Stimulated activated CD4-positive, alpha-beta T cell treated with anti-CD3 and anti-CD28 coated beads, Interleukin-4, amount 100 ng/mL, for 48 hours (primary cell): ENCODE measurements at regions not wholly inside any gene's neighbourhood (a gene's known extent, or its start where the extent isn't known, plus 50 kb on each side); places are given as distances from the start of the nearest gene placed in this dataset.
"Not testable (repeated sequence)": the region's sequence is repeated elsewhere in the genome, so short reads cannot be mapped to it uniquely, and the experiment has no call there.

ENCODE experiments used
- DNase-seq, 2 donors: peaks; one replicate each; pipeline ENCODE4 v3.0.0-alpha.2; 2020; ENCODE audit warnings: low read depth in 2 of 2

- no peak for DNase-seq
Observed at GRCh38 chr7:142636751-142637150, 112.5 kb upstream of the PRSS1 start.

- DNase-seq = not testable (repeated sequence)
Observed at GRCh38 chr7:142636107-142636506, 113.2 kb upstream of the PRSS1 start.

- DNase-seq = no peak
Observed at GRCh38 chr7:142632271-142633134, 116.8 kb upstream of the PRSS1 start.

- no peak for DNase-seq
Observed at GRCh38 chr7:142629588-142630260, 119.5 kb upstream of the PRSS1 start.

- DNase-seq = no peak
Observed at GRCh38 chr7:142628945-142629344, 120.3 kb upstream of the PRSS1 start.

GRCh38 chr7:142627223-142627622 is 122.0 kb upstream of the PRSS1 start:
- not testable (repeated sequence) for DNase-seq

- peak; percentile 62 to 66 for DNase-seq
Observed at GRCh38 chr7:142626420-142627035, 122.7 kb upstream of the PRSS1 start.

- DNase-seq = not testable (repeated sequence)
Observed at GRCh38 chr7:142625216-142625615, 124.1 kb upstream of the PRSS1 start.

GRCh38 chr7:142620402-142620801 is 128.9 kb upstream of the PRSS1 start:
- DNase-seq = no peak

GRCh38 chr7:142618655-142619351 is 130.5 kb upstream of the PRSS1 start:
- no peak for DNase-seq

GRCh38 chr7:142616842-142617241 is 132.4 kb upstream of the PRSS1 start:
- DNase-seq = no peak

- DNase-seq = no peak
Observed at GRCh38 chr7:142616121-142616643, 133.1 kb upstream of the PRSS1 start.

GRCh38 chr7:142615508-142615907 is 133.8 kb upstream of the PRSS1 start:
- no peak for DNase-seq

GRCh38 chr7:142614116-142614515 is 135.2 kb upstream of the PRSS1 start:
- DNase-seq = no peak

- DNase-seq = no peak
Observed at GRCh38 chr7:142612237-142612881, 136.9 kb upstream of the PRSS1 start.

- DNase-seq = no peak
Observed at GRCh38 chr7:142611566-142612236, 137.6 kb upstream of the PRSS1 start.

GRCh38 chr7:142608630-142609428 is 140.4 kb upstream of the PRSS1 start:
- DNase-seq = no peak

GRCh38 chr7:142607351-142607750 is 141.9 kb upstream of the PRSS1 start:
- DNase-seq = no peak

GRCh38 chr7:142606081-142606480 is 143.2 kb upstream of the PRSS1 start:
- DNase-seq = no peak

- no peak for DNase-seq
Observed at GRCh38 chr7:142604671-142605070, 144.6 kb upstream of the PRSS1 start.
